GM21390 (cell line): ENCODE measurements at regions not wholly inside any gene's neighbourhood (a gene's known extent, or its start where the extent isn't known, plus 50 kb on each side); places are given as distances from the start of the nearest gene placed in this dataset.

ENCODE experiments used
- ATAC-seq: cut with Tn5 transposase; IDR thresholded peaks from one replicate; pipeline ENCODE4 v1.9.1; 2021; ENCODE audit not compliant: unreplicated experiment

- ATAC-seq = no peak
Observed at GRCh38 chr14:24693983-24694382, 60.0 kb upstream of the GZMB start.

GRCh38 chr14:24693353-24693737, 59.4 kb upstream of the GZMB start:
- no peak for ATAC-seq

GRCh38 chr14:24692382-24693352, 58.7 kb upstream of the GZMB start:
- ATAC-seq = no peak

GRCh38 chr14:24690492-24690891, 56.5 kb upstream of the GZMB start:
- ATAC-seq = peak; percentile 42

- ATAC-seq = no peak
Observed at GRCh38 chr14:24688030-24688658, 54.2 kb upstream of the GZMB start.
